ENCODE measurements at regions not wholly inside any gene's neighbourhood (a gene's known extent, or its start where the extent isn't known, plus 50 kb on each side); places are given as distances from the start of the nearest gene placed in this dataset.
"Not testable (repeated sequence)": the region's sequence is repeated elsewhere in the genome, so short reads cannot be mapped to it uniquely, and the experiment has no call there.

DNA sequence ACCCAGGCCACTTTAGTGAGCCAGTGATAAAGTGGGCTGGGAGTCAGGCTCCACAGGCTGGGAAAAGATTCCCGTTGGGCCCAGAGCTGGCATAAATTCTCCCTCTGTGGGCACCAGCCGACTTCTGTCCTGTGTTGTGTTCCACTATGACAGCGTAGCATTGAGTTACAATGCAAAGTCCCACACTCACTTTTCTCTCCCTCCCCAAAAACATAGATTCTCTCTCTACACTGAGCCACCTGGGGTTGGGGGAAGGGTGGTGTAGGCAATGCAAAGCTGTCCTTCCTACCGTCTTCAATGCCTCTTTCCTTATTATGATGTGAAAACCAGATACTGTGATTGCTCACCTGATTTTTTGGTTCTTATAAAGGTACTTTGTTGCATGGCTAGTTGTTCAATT is 566.2 kb downstream of the RAPGEF2 start:
- no peak for DNase-seq (ENCODE audit: low spot score)

DNA sequence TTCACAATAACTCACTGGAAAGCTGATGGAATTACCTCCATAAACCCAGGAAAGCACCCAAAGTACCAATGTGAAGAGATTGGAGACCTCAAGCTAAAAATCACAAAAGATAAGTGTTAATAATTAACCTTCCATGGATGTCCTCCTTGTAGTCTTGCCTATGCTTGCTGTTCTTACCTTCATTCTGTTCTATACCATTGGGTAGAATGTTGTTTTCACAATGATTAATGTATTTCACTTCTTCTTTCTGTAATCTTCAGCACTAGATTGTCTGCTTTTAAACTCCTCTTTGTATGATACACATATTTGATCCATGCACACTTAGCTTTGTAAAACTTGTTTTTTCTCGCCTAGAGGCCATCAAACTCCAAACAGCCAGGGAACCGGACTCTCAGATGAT is 570.3 kb downstream of the RAPGEF2 start:
- no peak for DNase-seq (ENCODE audit: low spot score)

DNA sequence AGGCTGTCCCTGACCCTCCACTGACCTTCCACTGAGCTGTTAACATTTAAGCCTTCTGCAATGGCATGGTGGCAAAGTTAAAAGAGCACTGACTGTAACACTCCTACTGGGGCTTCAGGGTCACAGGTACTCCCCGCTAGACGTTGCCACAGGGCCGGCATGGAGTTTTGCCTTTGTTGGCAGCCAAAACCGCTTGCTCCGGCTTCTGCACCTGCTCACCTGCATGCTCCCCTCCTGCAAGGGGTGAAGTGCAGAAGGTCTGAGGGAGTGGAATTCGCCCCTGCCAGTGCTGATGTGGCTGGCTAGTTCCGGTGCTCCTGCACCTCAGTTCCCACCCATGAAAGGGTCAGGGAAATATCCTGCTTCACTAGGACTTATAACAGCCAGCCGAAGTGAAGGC is 571.4 kb downstream of the RAPGEF2 start:
- no peak for DNase-seq (ENCODE audit: low spot score)

DNA sequence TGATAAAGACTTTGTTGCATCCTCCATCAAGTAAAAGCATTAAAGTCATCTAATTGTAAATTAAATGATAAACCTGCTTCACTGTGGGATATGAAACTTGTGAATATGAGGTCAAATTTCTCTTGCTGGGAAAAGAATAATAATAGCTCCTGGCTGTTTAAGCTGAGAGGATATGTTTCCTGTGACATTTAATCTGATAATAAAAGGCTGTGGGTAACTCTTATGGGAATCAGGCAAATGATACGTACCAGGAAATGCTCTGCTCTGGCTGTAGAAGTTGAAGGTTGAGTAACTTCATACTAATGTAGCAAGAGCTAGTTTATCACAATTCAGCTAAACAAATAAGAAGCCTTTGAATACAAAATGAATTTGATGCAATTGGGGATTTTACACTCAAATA is 574.6 kb downstream of the RAPGEF2 start:
- DNase-seq (ENCODE audit: low spot score) = no peak

DNA sequence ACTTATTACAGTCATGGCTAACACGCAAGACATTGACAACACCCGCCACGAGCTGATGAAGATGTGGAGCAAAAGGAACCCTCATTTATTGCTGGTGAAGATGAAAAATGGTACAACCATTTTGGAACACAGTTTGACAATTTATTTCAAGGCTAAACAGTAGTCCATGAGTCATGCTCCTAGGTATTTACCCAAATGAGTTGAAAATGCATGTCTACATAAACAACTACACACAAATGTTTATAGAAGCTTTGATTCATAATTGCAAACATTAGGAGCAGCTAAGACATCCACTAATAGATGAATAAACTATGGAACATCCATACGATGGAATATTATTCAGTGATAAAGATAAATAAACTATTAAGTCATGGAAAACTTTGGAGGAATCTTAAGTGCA is 580.1 kb downstream of the RAPGEF2 start:
- no peak for DNase-seq (ENCODE audit: low spot score)

DNA sequence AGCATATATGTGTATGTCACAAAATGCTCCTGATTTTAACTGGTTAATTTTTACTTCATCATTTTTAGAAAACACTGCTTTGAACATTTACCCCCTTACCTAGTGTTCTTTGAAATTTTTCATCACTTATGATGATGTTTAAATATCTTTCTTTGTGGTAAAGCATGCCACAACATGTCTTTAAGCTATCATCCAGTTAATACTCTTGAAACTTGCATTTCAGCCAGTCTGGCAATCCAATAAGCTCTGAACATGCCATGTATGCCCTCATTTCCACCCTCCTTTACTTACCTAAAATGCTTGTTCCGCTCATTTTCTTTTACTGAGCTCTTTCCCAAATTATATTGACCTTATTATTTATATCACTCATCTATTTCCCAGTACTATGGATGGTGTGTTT is 581.2 kb downstream of the RAPGEF2 start:
- DNase-seq (ENCODE audit: low spot score) = no peak

DNA sequence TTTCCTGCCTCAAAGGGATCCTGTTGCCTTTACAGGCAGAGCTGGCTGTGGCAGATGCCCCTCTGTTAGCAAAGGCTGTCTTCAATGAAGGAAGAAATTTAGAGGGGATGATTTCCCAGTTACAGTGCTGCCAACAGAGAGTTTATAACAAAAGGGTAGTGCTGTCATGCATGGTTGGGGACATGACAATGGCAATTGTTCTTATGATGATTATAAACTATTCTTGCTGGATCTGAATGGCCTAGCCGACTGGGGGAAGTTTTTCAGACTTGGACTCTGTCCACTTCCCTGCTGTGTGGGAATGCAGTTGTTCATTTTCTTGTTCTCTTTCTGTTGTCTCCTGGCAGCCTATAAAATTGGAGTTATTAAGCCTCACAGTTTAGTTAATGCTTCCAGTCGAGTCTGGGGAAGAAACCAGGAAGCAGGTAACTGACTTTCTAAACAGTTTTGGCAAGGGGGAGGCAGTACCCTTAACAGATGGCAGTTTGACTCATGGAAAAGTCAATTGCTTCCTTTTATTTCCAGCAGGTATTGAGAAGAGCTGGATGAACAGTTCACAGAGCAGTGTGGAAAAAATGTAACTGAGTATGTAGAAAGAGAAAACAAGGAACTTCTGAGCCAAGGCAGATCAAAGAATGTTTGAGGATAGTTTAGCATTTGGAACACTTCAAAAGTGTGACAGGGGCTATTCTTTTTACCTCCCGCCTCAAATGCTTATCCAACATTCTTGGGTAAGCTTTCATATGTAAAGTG is 582.6 kb downstream of the RAPGEF2 start:
- DNase-seq (ENCODE audit: low spot score) = no peak

DNA sequence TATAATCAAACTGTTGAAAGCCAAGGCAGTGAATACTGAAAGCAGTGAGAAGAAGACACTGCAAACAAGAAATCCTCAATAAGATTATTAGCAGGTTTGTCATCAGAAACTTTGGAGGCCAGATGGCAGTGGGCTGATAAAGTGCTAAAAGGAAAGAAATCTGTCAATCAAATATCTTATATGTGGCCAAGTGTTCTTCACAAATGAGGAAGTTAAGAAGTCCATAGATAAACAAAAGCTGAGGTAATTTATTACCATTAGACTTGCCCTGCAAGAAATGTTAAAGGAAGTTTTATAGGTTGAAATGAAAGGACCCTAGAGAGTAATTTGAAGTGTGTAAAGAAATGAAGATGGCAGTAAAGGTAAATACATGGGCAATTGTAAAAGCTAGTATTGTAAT is 586.6 kb downstream of the RAPGEF2 start:
- no peak for DNase-seq (ENCODE audit: low spot score)

DNA sequence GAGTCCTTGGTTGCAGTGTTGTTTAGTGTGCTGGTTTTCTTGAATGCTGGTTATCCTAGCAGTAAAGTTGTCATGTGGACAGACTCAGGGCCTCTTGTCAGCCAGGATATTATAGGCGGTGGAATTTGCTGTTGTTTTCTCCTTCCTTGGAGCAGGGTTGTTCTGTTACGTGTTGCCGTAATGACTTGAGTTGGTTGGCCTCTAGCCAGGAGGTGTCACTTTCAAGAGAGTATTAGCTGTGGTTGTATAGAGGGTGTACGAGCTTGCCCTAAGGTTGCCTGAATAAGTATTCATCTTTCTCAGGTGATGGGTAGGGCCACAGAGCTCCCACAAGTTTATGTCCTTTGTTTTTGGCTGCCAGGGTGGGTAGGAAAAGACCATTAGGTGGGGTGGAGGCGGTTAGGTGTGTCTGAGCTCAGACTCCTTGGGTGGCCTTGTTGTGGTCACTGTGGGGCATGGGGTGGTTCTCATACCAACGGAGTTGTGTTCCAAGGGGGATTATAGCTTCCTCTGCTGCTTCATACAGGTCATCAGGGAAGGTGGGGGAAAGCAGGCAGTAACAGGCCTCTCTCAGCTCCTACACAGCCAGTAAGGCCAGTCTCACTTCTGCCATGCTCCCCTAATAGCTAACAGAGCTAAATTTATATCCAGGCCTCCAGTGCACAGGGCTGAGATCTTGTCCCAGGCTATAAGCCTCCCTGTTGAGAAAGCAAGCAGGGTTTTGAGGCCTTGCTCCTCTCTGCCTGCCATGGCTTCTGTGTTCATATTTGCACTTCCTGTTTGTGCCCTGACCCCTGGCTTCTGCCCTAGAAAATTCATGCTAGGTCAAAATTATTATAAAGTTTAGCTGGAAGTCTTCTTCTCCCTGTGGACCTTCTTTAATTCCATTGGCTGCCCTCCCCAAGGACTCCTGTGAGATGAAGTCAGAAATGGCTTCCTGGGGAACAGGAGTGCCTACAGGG is 594.7 kb downstream of the RAPGEF2 start:
- DNase-seq (ENCODE audit: low spot score) = no peak

DNA sequence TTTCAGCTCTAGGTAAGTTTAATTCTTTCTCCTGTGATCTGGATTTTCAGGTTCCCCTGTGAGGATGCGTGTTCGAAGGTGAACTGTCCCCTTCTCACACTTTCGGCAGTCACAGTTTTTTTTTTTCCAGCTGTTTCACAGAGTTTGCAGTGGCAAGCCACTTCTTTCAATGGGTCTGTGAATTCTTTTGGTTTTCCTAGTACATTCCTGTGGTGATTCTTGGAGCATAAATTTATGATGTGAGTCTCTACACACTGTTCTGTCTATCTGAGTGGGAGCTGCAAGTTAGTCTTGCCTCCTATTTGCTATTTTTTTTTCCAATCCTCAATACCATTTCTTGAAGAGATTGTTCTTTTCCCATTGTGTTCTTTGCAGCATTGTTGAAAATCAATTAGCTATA is 595.5 kb downstream of the RAPGEF2 start:
- no peak for DNase-seq (ENCODE audit: low spot score)

DNA sequence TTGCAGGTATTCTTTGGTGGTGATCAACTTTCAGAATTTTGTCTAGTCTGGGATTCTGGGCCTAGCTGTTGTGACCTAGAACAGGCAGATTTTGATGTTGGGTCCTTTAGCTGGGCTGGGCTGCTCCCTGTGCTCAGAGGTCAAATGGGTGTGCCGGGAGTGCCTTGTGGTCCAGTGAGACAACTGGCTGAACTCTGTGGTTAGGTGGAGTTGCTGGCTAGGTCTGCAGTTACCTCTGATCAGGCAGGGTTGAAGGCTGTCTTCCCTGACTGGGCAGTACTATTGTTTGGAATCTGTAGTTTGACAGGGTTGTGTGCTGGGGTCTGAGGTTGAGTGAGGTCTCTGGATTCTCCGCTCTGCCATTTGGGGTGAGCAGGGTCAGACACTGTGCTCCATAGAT is 599.3 kb downstream of the RAPGEF2 start:
- DNase-seq (ENCODE audit: low spot score) = no peak

DNA sequence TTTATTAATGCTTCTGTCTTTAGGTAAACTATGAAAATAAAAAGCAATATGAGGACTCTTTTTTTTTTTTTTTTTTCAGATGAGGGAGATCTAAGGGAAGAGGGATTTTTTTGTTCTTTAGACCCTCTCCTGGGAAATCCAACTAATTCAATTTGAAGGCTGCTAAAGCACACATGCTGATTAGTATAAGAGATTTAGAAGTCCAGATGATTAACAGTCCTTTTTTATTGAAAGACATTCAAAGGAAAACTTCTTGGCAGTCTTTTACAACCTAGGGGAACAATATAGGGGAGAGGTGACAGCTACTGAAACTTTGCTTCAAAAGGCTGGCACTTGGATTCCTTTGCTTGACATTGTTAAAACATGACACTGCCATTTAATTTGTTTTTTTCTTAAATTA is 602.5 kb downstream of the RAPGEF2 start:
- no peak for DNase-seq (ENCODE audit: low spot score)

DNA sequence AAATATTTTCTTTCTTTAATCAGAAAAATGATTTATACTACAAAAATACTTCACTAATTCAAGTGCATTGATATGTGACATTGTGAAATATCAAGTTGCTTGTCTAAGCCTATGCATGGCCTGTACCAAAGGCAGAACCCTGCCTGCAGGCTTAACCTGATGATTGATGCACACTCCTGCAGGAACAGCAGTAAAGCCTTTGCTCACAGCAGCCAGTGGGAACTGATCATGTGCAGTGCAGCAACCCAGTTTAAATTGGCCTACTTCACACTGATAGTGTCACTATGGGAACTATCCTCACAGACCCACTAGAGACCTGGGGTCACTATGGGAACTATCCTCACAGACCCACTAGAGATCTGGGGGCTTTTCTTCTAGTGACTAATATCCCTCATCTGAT is 603.8 kb downstream of the RAPGEF2 start:
- no peak for DNase-seq (ENCODE audit: low spot score)

DNA sequence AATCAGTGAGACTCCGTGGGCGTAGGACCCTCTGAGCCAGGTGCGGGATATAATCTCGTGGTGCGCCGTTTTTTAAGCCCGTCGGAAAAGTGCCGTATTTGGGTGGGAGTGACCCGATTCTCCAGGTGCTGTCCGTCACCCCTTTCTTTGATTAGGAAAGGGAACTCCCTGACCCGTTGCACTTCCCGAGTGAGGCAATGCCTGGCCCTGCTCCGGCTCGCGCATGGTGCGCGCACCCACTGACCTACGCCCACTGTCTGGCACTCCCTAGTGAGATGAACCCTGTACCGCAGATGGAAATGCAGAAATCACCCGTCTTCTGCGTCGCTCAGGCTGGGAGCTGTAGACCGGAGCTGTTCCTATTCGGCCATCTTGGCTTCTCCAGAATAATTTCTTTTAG is 612.3 kb downstream of the RAPGEF2 start:
- not testable (repeated sequence) for DNase-seq (ENCODE audit: low spot score)

DNA sequence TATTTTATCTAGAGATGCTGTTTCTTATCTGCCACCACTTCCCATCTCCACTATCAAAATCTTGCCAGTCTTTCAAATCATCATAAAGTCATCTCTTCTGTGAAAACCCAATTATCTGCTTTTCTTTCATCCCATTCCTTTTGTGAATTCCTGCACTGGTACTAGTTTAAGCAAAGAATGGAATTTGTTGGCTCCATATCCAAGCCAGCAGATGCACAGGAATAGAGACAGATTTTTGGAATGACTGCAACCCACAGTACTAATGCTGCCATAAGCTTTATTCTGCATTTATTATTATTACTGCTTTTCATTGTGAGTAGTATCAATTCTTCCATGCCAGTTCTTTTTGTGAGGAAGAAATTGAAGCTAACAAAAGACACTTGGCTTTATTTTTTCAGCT is 616.7 kb downstream of the RAPGEF2 start:
- no peak for DNase-seq (ENCODE audit: low spot score)

DNA sequence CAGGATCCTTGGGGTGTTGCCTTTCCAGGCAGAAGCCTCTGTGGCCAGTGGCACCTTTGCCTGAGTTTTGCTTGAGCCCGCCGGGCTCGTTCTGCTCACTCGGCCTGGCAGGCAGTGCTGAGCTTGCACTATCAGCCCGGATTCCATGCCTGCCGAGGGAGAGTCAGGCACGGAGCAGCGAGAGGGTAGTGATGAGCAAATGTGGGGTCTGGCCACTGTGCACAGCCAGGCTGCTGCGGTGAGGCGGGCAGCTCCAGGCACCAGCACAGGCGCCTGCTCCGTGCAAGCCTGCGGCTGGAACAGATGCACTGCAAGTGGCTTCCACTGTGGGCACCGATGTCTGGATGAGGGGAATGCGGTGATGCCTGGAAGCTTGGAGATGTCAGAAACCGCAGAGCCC is 619.2 kb downstream of the RAPGEF2 start:
- no peak for DNase-seq (ENCODE audit: low spot score)

DNA sequence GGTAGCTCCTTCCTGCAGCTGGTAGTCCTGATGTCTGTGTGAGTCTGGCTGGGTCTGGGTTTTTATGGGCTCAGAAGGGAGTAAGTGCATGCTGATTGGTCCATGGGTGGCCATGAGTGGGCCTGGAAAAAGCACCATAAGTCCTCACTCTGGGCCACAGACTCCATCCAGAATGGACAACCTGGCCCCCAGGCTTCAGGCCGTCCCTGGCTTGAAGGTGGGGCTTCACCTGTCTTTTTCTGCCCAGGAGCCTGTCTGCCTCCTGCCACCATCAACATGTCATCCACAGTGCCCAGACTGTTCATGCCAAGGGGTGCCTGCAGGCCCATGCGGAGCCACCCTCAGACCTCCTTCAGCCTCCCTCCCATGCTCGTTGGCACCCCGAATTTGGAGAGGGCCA is 620.0 kb downstream of the RAPGEF2 start:
- no peak for DNase-seq (ENCODE audit: low spot score)

DNA sequence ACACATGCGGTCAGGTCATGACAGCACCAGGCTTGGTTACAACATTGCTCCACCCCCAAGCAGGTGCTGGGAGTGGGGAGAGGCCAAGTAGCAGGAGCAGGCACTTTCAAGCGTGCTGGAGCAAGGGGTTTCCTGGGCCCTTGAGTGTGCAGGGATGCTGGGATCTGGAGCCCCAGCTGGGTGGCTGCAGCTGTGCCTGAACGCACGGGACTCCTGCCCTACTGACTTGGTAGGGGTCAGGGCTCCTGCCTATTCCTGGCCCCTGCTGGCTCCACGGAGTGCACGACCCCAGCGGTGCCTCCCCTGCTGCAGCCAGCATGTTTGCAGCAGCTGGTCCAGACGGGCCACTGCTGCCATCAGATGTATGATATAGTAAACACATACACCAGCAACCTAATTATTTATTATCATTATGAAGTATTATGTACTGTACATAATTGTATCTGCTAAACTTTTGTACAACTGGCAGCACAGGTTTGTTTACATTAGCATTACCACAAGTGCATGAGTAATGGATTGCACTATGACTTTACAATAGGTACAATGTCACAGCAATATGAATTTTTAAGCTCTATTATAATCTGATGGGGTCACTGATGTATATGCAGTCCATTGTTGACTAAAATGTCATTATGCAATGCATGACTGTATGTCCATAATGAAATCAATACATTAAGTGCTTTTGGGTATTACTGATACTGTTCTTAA is 620.6 kb downstream of the RAPGEF2 start:
- no peak for DNase-seq (ENCODE audit: low spot score)

DNA sequence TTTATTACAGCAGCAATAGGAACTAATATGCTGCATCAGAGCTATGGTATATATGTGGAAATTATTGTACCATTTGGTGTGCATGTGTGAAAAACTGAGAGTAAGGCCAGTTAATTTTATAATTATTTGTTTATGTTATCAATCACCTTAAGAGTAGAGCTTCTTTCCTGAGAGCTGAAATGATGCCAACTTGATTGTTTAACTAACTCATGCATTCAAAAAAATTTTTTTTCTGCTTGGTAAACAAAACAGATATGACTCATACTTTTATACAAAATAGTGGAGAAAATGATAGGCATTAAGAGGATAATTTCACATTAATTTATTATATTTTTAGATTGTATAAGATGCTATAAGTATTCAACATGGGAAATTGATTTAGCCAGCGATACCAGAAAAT is 622.7 kb downstream of the RAPGEF2 start:
- DNase-seq (ENCODE audit: low spot score) = no peak

DNA sequence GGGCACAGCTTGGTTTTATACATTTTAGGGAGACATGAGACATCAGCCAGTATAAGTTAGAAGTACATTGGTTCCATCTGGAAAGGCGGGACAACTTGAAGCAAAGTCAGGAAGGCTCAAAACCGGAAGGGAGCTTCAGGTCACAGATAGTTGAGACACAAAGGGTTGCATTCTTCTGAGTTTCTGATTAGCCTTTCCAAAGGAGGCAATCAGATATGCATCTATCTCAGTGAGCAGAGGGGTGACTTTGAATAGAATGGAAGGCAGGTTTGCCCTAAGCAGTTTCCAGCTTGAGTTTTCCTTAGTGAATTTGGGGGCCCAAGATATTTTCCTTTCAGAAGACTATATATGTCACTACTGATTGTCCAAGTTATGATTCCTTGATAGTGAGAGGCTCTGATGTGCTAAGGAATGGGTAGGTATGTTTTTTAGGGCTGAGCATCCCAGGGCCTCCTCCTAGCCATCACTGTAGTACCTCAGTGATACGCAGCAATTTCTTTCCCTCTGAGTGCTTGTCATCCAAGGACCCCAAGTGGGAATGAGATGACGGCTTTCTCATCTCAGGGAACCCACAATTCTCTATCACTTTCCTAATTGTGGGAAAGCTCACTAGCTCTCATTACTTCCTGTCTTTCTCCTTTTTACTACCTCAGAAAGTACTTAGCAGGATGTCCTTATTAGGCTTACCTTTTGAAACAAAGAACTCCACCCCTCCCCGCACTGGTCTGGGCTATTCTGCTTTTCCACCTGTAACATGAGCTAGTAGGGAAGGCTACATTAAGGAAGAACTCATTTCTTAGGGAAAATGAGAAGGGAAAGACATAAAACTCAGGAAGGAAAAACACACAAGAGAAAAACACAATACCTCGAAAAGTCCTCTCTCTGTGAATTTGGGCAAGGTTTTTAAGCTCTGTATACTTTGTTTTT is 632.7 kb downstream of the RAPGEF2 start:
- DNase-seq (ENCODE audit: low spot score) = no peak

DNA sequence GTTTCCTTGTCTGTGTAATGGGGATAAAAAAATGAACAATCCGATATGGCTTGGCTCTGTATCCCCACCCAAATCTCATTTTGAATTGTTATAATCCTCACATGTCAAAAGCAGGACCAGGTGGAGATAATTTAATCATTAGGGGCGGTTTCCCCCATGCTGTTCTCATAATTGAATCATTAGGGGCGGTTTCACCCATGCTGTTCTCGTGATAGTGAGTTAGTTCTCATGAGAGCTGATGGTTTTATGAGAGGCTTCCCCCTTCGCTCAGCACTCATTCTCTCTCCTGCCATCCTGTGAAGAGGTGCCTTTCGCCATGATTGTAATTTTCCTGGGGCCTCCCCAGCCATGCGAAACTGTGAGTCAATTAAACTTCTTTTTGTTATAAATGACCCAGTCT is 633.5 kb downstream of the RAPGEF2 start:
- DNase-seq (ENCODE audit: low spot score) = no peak

DNA sequence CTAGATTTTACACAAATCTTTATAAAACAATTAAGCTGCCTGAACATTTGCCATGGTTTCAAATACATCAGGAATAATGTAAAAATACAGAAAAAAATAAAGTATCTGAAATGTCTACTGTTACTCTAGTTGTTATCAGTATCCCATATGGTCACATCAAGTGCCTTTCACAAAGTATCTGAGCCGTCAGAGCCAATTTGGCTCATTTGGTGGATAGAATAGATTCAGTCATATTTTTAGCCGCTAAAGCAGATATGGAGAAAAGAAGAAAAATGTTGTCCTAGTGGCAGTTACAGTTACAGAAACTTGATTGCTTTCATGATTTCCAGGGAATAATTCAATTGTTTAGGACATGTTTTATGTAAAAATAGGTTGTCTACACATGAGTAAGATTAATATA is 641.1 kb downstream of the RAPGEF2 start:
- DNase-seq (ENCODE audit: low spot score) = no peak
